ENCODE measurements at regions not wholly inside any gene's neighbourhood (a gene's known extent, or its start where the extent isn't known, plus 50 kb on each side); places are given as distances from the start of the nearest gene placed in this dataset.

GRCh38 chr4:38539501-38539900, 124.5 kb upstream of the KLF3 start:
- TF ChIP-seq, protein P1, sequence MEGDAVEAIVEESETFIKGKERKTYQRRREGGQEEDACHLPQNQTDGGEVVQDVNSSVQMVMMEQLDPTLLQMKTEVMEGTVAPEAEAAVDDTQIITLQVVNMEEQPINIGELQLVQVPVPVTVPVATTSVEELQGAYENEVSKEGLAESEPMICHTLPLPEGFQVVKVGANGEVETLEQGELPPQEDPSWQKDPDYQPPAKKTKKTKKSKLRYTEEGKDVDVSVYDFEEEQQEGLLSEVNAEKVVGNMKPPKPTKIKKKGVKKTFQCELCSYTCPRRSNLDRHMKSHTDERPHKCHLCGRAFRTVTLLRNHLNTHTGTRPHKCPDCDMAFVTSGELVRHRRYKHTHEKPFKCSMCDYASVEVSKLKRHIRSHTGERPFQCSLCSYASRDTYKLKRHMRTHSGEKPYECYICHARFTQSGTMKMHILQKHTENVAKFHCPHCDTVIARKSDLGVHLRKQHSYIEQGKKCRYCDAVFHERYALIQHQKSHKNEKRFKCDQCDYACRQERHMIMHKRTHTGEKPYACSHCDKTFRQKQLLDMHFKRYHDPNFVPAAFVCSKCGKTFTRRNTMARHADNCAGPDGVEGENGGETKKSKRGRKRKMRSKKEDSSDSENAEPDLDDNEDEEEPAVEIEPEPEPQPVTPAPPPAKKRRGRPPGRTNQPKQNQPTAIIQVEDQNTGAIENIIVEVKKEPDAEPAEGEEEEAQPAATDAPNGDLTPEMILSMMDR (IDR thresholded peaks at IDR 0.05; ENCODE audit: insufficient read depth, low read depth, low read length, missing control alignments), result no peak
- H3K4me3 ChIP-seq (ENCODE audit: low read depth, low read length), result no peak overlapping the region
- no peak for DNase-seq (ENCODE audit: low read depth)

DNA sequence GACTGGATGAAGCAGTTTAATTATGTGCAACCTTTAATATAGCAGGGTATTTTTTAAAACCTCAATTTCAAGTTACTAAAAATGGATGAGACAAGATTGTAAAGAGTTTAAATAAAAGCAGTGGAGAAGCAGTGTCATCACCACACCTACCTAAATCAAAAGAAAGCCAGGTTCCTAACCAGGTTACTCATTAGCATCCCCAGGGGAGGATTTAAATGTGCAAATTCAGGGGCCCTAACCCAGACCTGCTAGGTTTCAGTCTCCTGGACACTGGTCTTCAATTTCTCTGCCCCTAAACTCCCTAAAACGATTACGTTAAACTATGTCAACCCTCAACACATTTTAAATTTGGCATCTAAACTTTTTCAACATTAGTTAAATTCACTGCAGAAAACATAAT, 116.9 kb upstream of the KLF3 start:
- no peak overlapping the region for H3K4me3 ChIP-seq (ENCODE audit: low read depth, low read length)
- no peak for DNase-seq (ENCODE audit: low read depth)
- TF ChIP-seq, protein P1 (IDR thresholded peaks at IDR 0.05; ENCODE audit: insufficient read depth, low read depth, low read length, missing control alignments), result no peak

DNA sequence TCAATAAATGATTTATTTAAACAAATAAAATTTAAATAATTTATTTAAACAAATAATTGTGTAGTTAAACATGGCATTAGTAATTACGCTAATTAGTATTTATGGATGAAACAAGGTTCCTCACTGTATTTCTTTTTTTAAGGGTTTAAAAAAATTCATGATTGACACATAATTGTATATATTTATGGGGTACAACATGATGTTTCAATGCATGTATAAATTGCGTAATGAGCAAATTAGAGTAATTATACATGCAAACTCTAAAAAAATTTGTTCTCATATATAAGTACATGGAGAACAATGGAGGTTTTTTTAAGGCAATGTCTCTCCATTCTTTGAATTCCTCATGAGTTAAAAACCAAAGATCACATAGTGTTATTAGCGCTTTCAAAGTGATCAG, 115.7 kb upstream of the KLF3 start:
- TF ChIP-seq, protein P1 (IDR thresholded peaks at IDR 0.05; ENCODE audit: insufficient read depth, low read depth, low read length, missing control alignments), result no peak
- no peak for DNase-seq (ENCODE audit: low read depth)
- no peak overlapping the region for H3K4me3 ChIP-seq (ENCODE audit: low read depth, low read length)

DNA sequence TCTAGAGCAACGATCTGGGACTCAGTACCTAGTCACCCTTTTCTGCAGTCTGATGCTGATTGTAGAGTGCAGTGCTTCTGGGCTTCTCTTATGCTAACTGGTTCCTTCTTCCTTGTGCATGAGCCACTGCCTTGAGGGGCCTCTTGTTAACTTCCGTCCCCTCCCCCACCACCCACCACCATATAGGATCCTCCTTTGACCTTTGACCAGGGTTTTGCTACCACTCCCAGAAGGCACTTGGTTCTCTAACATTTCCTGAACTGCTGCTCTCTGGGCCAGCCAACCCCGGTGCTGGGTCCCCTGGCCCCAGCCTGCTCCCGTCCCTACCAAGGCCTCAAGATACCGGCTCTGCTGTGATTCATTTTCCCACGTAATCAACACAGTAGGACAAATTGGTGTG, 104.6 kb upstream of the KLF3 start:
- no peak overlapping the region for H3K4me3 ChIP-seq (ENCODE audit: low read depth, low read length)
- TF ChIP-seq, protein P1 (IDR thresholded peaks at IDR 0.05; ENCODE audit: insufficient read depth, low read depth, low read length, missing control alignments), result no peak
- DNase-seq (ENCODE audit: low read depth), result no peak

DNA sequence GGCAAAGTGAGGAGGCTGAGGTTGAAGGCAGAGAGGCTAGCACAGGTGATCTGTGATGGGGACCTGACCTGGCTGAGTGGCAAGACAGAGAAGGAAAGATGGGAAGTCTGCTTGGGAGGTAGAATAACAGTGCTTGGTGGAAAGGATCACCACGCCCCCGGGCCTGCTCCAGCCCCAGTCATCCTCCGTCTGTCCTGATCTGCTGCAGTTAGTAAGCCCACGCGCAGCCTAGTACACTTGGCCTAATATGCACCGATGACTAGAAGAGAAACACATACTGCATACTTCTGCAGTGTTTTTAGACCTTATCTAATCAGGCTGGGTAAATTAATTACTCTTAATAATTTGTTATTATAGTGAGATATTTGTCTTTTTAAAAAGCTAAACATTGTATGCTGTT, 103.7 kb upstream of the KLF3 start:
- no peak overlapping the region for H3K4me3 ChIP-seq (ENCODE audit: low read depth, low read length)
- TF ChIP-seq, protein P1 (IDR thresholded peaks at IDR 0.05; ENCODE audit: insufficient read depth, low read depth, low read length, missing control alignments), result no peak
- no peak for DNase-seq (ENCODE audit: low read depth)

- TF ChIP-seq, protein P1 (IDR thresholded peaks at IDR 0.05; ENCODE audit: insufficient read depth, low read depth, low read length, missing control alignments), result no peak
- DNase-seq (ENCODE audit: low read depth), result peak; percentile 74
- no peak overlapping the region for H3K4me3 ChIP-seq (ENCODE audit: low read depth, low read length)
Observed at GRCh38 chr4:38560768-38561558, 103.0 kb upstream of the KLF3 start.

DNA sequence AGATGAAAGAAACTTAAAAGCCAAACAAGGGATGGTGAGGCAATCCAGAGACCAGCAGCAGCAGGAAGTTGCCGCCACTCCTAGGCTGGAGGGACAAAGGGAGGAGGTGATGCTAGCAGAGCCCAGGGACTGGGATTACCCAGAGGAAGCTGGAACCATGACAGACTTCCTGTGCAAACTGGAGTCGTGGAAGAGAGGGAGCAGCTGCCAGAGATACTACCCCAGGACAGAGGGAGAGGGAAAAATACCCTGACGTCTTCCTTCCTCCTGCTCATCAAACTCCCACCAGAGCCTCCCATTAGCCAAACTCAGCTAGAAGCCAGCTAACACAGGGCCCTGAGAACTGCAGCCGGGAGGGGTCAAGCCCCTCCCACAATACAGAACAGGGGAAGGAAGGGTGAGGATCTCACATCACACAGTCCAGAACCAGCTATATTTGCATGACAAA, 101.2 kb upstream of the KLF3 start:
- no peak overlapping the region for H3K4me3 ChIP-seq (ENCODE audit: low read depth, low read length)
- no peak for DNase-seq (ENCODE audit: low read depth)
- TF ChIP-seq, protein P1 (IDR thresholded peaks at IDR 0.05; ENCODE audit: insufficient read depth, low read depth, low read length, missing control alignments), result no peak
